Eye (tissue), 1 donor: ENCODE measurements at regions not wholly inside any gene's neighbourhood (a gene's known extent, or its start where the extent isn't known, plus 50 kb on each side); places are given as distances from the start of the nearest gene placed in this dataset.

Experiments used
- DNase-seq: peaks from one replicate; pipeline ENCODE4 v3.0.0-alpha.2; 2015

- DNase-seq, result no peak
Observed at GRCh38 chr16:80033783-80034468, 433.4 kb upstream of the MAF start.

GRCh38 chr16:80029761-80030481 is 429.4 kb upstream of the MAF start:
- no peak for DNase-seq

- DNase-seq, result no peak
Observed at GRCh38 chr16:80029381-80029630, 428.8 kb upstream of the MAF start.

GRCh38 chr16:80028581-80029380 is 428.2 kb upstream of the MAF start:
- DNase-seq, result no peak

- DNase-seq, result peak; percentile 34
Observed at GRCh38 chr16:80027007-80027965, 426.7 kb upstream of the MAF start.

- DNase-seq, result no peak
Observed at GRCh38 chr16:80025236-80025635, 424.7 kb upstream of the MAF start.

GRCh38 chr16:80024443-80024842 is 423.9 kb upstream of the MAF start:
- no peak for DNase-seq

- DNase-seq, result no peak
Observed at GRCh38 chr16:80023865-80024264, 423.3 kb upstream of the MAF start.

- DNase-seq, result no peak
Observed at GRCh38 chr16:80019395-80019794, 418.9 kb upstream of the MAF start.

- no peak for DNase-seq
Observed at GRCh38 chr16:80018466-80018865, 417.9 kb upstream of the MAF start.

GRCh38 chr16:80016731-80017326 is 416.3 kb upstream of the MAF start:
- DNase-seq, result no peak

- DNase-seq, result no peak
Observed at GRCh38 chr16:80015566-80015965, 415.0 kb upstream of the MAF start.

GRCh38 chr16:80014241-80014939 is 413.9 kb upstream of the MAF start:
- DNase-seq, result no peak

GRCh38 chr16:80012586-80012985 is 412.0 kb upstream of the MAF start:
- no peak for DNase-seq

- DNase-seq, result no peak
Observed at GRCh38 chr16:80009971-80010659, 409.6 kb upstream of the MAF start.

- no peak for DNase-seq
Observed at GRCh38 chr16:80008857-80009256, 408.3 kb upstream of the MAF start.

GRCh38 chr16:80007231-80007630 is 406.7 kb upstream of the MAF start:
- no peak for DNase-seq

GRCh38 chr16:80006241-80007215 is 406.0 kb upstream of the MAF start:
- DNase-seq, result peak; percentile 62

- DNase-seq, result no peak
Observed at GRCh38 chr16:80004113-80004512, 403.6 kb upstream of the MAF start.

- no peak for DNase-seq
Observed at GRCh38 chr16:80002261-80002660, 401.7 kb upstream of the MAF start.
